HepG2 (cell line): ENCODE measurements at regions not wholly inside any gene's neighbourhood (a gene's known extent, or its start where the extent isn't known, plus 50 kb on each side); places are given as distances from the start of the nearest gene placed in this dataset.
"Not testable (repeated sequence)": the region's sequence is repeated elsewhere in the genome, so short reads cannot be mapped to it uniquely, and the experiment has no call there.

Experiments
- BHLHE40 ChIP-seq: IDR thresholded peaks from 2 replicates; pipeline ENCODE4 v1.6.1; 2011; ENCODE audit warnings: low read length, improper control_type of control experiment
- CENPT ChIP-seq: sonication (generic); formaldehyde crosslinking; IDR thresholded peaks from 2 replicates; pipeline ENCODE4 v1.8.0; 2022; ENCODE audit warnings: low read depth, mild to moderate bottlenecking, moderate library complexity, missing genetic modification reagents
- CTCF ChIP-seq: sonication (generic); formaldehyde crosslinking; IDR thresholded peaks from 2 replicates; pipeline ENCODE4 v1.5.0; 2020; ENCODE audit warnings: mild to moderate bottlenecking, missing genetic modification reagents, moderate library complexity
- EZH2 ChIP-seq: conservative IDR thresholded peaks from 2 replicates; pipeline ENCODE4 v1.6.1; 2012; ENCODE audit warnings: mild to moderate bottlenecking, low read depth, low read length, moderate library complexity
- FOXJ3 ChIP-seq: sonication (generic); formaldehyde crosslinking; IDR thresholded peaks from 2 replicates; pipeline ENCODE4 v1.4.0; 2020; ENCODE audit warnings: missing genetic modification reagents, mild to moderate bottlenecking, borderline replicate concordance
- GABPA ChIP-seq, 2 experiments: IDR thresholded peaks; 2 replicates each; pipeline ENCODE4 v1.6.1; 2011 to 2016; ENCODE audit warnings: low read depth in 2 of 2, low read length in 1 of 2, missing biosample characterization in 1 of 2, missing genetic modification characterization in 1 of 2
- ZNF616 ChIP-seq: sonication (generic); formaldehyde crosslinking; IDR thresholded peaks from 2 replicates; pipeline ENCODE4 v1.5.0; 2020; ENCODE audit warnings: low read depth, mild to moderate bottlenecking, missing genetic modification reagents
- TF ChIP-seq, protein P1 (sequence below): sonication (generic); formaldehyde crosslinking; IDR thresholded peaks from 2 replicates; pipeline ENCODE4 v1.5.1; 2020; ENCODE audit warnings: missing genetic modification reagents, mild to moderate bottlenecking, borderline replicate concordance
- TF ChIP-seq, protein P2 (sequence below): sonication (generic); formaldehyde crosslinking; IDR thresholded peaks from 2 replicates; pipeline ENCODE4 v1.4.0; 2020; ENCODE audit warnings: missing genetic modification reagents
- TF ChIP-seq, protein P3 (sequence below), 2 experiments: fragments of 450-650 bp in 1 of 2; sonication (generic) in 1 of 2; formaldehyde crosslinking; IDR thresholded peaks; 2 replicates each; pipeline versions ENCODE4 v1.5.0 to v1.8.0; 2020 to 2022; ENCODE audit warnings: mild to moderate bottlenecking in 1 of 2, missing genetic modification reagents in 1 of 2

DNA sequence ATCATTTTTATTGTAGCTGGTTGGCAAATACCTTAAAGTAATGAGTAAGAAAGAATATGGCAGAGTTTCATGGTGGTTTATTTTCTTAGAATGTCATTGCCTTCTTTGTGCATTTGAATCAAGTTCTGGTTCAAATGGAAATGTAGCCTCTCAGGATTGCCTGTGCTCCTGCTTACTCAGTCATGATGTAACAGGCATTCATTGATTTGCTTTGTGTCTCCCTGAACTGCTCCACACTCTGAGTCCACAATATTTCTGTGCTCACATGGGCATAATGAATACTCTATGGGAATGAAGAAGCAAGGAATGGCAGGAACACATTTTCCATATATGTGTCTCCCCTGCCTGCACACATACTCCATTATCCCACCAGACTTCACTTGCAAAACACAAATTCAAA, 1143.8 kb downstream of the KHDRBS2 start:
- TF ChIP-seq, protein P1, sequence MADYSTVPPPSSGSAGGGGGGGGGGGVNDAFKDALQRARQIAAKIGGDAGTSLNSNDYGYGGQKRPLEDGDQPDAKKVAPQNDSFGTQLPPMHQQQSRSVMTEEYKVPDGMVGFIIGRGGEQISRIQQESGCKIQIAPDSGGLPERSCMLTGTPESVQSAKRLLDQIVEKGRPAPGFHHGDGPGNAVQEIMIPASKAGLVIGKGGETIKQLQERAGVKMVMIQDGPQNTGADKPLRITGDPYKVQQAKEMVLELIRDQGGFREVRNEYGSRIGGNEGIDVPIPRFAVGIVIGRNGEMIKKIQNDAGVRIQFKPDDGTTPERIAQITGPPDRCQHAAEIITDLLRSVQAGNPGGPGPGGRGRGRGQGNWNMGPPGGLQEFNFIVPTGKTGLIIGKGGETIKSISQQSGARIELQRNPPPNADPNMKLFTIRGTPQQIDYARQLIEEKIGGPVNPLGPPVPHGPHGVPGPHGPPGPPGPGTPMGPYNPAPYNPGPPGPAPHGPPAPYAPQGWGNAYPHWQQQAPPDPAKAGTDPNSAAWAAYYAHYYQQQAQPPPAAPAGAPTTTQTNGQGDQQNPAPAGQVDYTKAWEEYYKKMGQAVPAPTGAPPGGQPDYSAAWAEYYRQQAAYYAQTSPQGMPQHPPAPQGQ (CRISPR knock-in tag) = not testable (repeated sequence)
- not testable (repeated sequence) for TF ChIP-seq FOXJ3 (CRISPR knock-in tag); CENPT (CRISPR knock-in tag); GABPA (IDR thresholded peaks at IDR 0.05; ENCODE audit: low read depth, low read length); GABPA (CRISPR knock-in tag; IDR thresholded peaks at IDR 0.05; ENCODE audit: low read depth); CTCF (CRISPR knock-in tag); ZNF616 (CRISPR knock-in tag); EZH2; BHLHE40
- TF ChIP-seq, protein P2, sequence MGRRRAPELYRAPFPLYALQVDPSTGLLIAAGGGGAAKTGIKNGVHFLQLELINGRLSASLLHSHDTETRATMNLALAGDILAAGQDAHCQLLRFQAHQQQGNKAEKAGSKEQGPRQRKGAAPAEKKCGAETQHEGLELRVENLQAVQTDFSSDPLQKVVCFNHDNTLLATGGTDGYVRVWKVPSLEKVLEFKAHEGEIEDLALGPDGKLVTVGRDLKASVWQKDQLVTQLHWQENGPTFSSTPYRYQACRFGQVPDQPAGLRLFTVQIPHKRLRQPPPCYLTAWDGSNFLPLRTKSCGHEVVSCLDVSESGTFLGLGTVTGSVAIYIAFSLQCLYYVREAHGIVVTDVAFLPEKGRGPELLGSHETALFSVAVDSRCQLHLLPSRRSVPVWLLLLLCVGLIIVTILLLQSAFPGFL (CRISPR knock-in tag) = not testable (repeated sequence)
- TF ChIP-seq, protein P3, sequence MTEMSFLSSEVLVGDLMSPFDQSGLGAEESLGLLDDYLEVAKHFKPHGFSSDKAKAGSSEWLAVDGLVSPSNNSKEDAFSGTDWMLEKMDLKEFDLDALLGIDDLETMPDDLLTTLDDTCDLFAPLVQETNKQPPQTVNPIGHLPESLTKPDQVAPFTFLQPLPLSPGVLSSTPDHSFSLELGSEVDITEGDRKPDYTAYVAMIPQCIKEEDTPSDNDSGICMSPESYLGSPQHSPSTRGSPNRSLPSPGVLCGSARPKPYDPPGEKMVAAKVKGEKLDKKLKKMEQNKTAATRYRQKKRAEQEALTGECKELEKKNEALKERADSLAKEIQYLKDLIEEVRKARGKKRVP (CRISPR knock-in tag; IDR thresholded peaks at IDR 0.05) = not testable (repeated sequence)
